Mammary epithelial cell (primary cell): ENCODE measurements at regions not wholly inside any gene's neighbourhood (a gene's known extent, or its start where the extent isn't known, plus 50 kb on each side); places are given as distances from the start of the nearest gene placed in this dataset.

ENCODE experiments used
- CTCF ChIP-seq, 2 donors: IDR thresholded peaks in 1 of 2; conservative IDR thresholded peaks in 1 of 2; 2 replicates each; pipeline ENCODE4 v1.5.1; 2011 to 2012; ENCODE audit warnings: inconsistent platforms in 2 of 2, low read length in 2 of 2, mild to moderate bottlenecking in 2 of 2, control low read depth in 1 of 2, low read depth in 1 of 2; ENCODE audit not compliant: insufficient read depth in 1 of 2; ENCODE audit errors: extremely low read depth in 1 of 2
- EZH2 ChIP-seq: IDR thresholded peaks from 2 replicates; pipeline ENCODE4 v1.6.1; 2012; ENCODE audit warnings: low read length, inconsistent platforms, borderline replicate concordance

GRCh38 chr10:117477211-117477947, 65.2 kb upstream of the EMX2 start:
- TF ChIP-seq CTCF (conservative IDR thresholded peaks at IDR 0.05 in 1 of 2, IDR thresholded peaks at IDR 0.05 in 1 of 2; ENCODE audit: extremely low read depth in 1 of 2, insufficient read depth in 1 of 2, low read depth in 1 of 2, low read length in 2 of 2): no peak
- TF ChIP-seq EZH2: no peak
